Mesenchymal stem cell (in vitro differentiated cells and primary cell): ENCODE measurements at regions not wholly inside any gene's neighbourhood (a gene's known extent, or its start where the extent isn't known, plus 50 kb on each side); places are given as distances from the start of the nearest gene placed in this dataset.

Experiments used
- DNase-seq: peaks from one replicate; pipeline ENCODE4 v3.0.0-alpha.2; 2013
- H2AFZ ChIP-seq: one replicate; pipeline ENCODE4 v1.6.1; 2013; ENCODE audit warnings: low read depth, mild to moderate bottlenecking, control low read depth, inconsistent platforms, low read length, moderate library complexity
- H2AK5ac ChIP-seq: 2 replicates; pipeline ENCODE4 v1.6.1; 2013; ENCODE audit warnings: low read length, moderate library complexity, mild to moderate bottlenecking, inconsistent platforms; ENCODE audit not compliant: severe bottlenecking
- H2BK120ac ChIP-seq: one replicate; pipeline ENCODE4 v1.6.1; 2013; ENCODE audit warnings: low read depth, mild to moderate bottlenecking, inconsistent platforms, low read length, moderate library complexity
- H2BK12ac ChIP-seq, 2 experiments: one replicate each; pipeline ENCODE4 v1.6.1; 2013; ENCODE audit warnings: inconsistent platforms in 2 of 2, low read length in 2 of 2, mild to moderate bottlenecking in 2 of 2, moderate library complexity in 2 of 2, control low read depth in 1 of 2
- H2BK15ac ChIP-seq: one replicate; pipeline ENCODE4 v1.6.1; 2013; ENCODE audit warnings: mild to moderate bottlenecking, low read depth, inconsistent platforms; ENCODE audit not compliant: poor library complexity, severe bottlenecking
- H2BK5ac ChIP-seq: 2 replicates; pipeline ENCODE4 v1.6.1; 2013; ENCODE audit warnings: low read depth, mild to moderate bottlenecking, low read length, control low read depth, inconsistent platforms; ENCODE audit not compliant: poor library complexity, severe bottlenecking
- H3K14ac ChIP-seq, 2 experiments: one replicate each; pipeline ENCODE4 v1.6.1; 2013; ENCODE audit warnings: inconsistent platforms in 2 of 2, low read length in 2 of 2, control low read depth in 1 of 2, mild to moderate bottlenecking in 1 of 2, moderate library complexity in 1 of 2
- H3K18ac ChIP-seq, 2 experiments: one replicate each; pipeline ENCODE4 v1.6.1; 2013; ENCODE audit warnings: inconsistent platforms in 2 of 2, low read length in 2 of 2, control low read depth in 1 of 2, low read depth in 1 of 2, mild to moderate bottlenecking in 1 of 2
- H3K23ac ChIP-seq, 2 experiments: one replicate each; pipeline ENCODE4 v1.6.1; 2013; ENCODE audit warnings: inconsistent platforms in 2 of 2, low read length in 2 of 2, mild to moderate bottlenecking in 2 of 2, moderate library complexity in 2 of 2, control low read depth in 1 of 2
- H3K27ac ChIP-seq: 2 replicates; pipeline ENCODE4 v1.5.1; 2013; ENCODE audit warnings: mild to moderate bottlenecking, moderate library complexity, low read length, control low read depth, inconsistent platforms; ENCODE audit not compliant: poor library complexity, severe bottlenecking
- H3K27me3 ChIP-seq, 2 experiments: 2 replicates each; pipeline versions ENCODE4 v1.6.1 to v1.7.0; 2013; ENCODE audit warnings: low read length in 2 of 2, mild to moderate bottlenecking in 2 of 2, moderate library complexity in 2 of 2, control low read depth in 1 of 2, inconsistent platforms in 1 of 2; ENCODE audit not compliant: control insufficient read depth in 1 of 2, insufficient read depth in 1 of 2
- H3K36me3 ChIP-seq, 2 experiments: 2 replicates each; pipeline versions ENCODE4 v1.6.1 to v1.7.0; 2013; ENCODE audit warnings: low read length in 2 of 2, control low read depth in 1 of 2, inconsistent platforms in 1 of 2, low read depth in 1 of 2, mild to moderate bottlenecking in 1 of 2; ENCODE audit not compliant: insufficient read depth in 2 of 2, control insufficient read depth in 1 of 2
- H3K4ac ChIP-seq, 2 experiments: one replicate each; pipeline ENCODE4 v1.6.1; 2013; ENCODE audit warnings: inconsistent platforms in 2 of 2, low read length in 2 of 2, mild to moderate bottlenecking in 2 of 2, moderate library complexity in 2 of 2, control low read depth in 1 of 2, low read depth in 1 of 2
- H3K4me1 ChIP-seq: 2 replicates; pipeline ENCODE4 v1.6.1; 2013; ENCODE audit warnings: low read depth, low read length, control low read depth; ENCODE audit not compliant: control insufficient read depth, insufficient read depth
- H3K4me2 ChIP-seq: 2 replicates; pipeline ENCODE4 v1.6.1; 2013; ENCODE audit warnings: low read length, mild to moderate bottlenecking, inconsistent platforms; ENCODE audit not compliant: poor library complexity, severe bottlenecking
- H3K4me3 ChIP-seq, 2 experiments: 2 replicates each; pipeline versions ENCODE4 v1.5.1 to v1.7.0; 2013; ENCODE audit warnings: low read length in 2 of 2, mild to moderate bottlenecking in 2 of 2, control low read depth in 1 of 2, low read depth in 1 of 2; ENCODE audit not compliant: insufficient read depth in 1 of 2
- H3K79me1 ChIP-seq: replicated peaks from 2 replicates; pipeline ENCODE4 v1.6.1; 2013; ENCODE audit warnings: mild to moderate bottlenecking, control low read depth, low read length, inconsistent platforms; ENCODE audit not compliant: poor library complexity, severe bottlenecking
- H3K9ac ChIP-seq: 2 replicates; pipeline ENCODE4 v1.7.0; 2013; ENCODE audit warnings: mild to moderate bottlenecking, low read length, moderate library complexity
- H3K9me3 ChIP-seq: 2 replicates; pipeline ENCODE4 v1.7.0; 2013; ENCODE audit warnings: mild to moderate bottlenecking, low read length; ENCODE audit not compliant: control insufficient read depth
- H4K8ac ChIP-seq: one replicate; pipeline ENCODE4 v1.6.1; 2013; ENCODE audit warnings: inconsistent platforms, mild to moderate bottlenecking, low read length, moderate library complexity
- H4K91ac ChIP-seq: one replicate; pipeline ENCODE4 v1.6.1; 2013; ENCODE audit warnings: mild to moderate bottlenecking, low read length, inconsistent platforms
- WGBS: methylation state at CpG from one replicate; pipeline ENCODE4 v1.1.7; 2013; ENCODE audit warnings: mixed read lengths; 5-methylcytosine and 5-hydroxymethylcytosine counted together

DNA sequence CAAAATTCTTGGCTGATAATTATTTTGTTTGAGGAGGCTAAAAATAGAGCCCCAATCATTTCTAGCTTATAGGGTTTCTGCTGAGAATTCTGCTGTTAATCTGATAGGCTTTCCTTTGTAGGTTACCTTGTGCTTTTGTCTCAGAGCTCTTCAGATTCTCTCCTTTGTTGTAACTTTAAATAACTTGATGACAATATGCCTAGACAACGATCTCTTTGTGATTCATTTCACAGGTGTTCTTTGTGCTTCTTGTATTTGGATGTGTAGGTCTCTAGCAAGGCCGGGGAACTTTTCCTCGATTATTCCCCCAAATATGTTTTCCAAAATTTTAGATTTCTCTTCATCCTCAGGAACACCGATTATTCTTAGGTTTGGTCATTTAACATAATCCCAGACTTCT, 376.5 kb upstream of the MAN1A1 start:
- Histone ChIP-seq H4K8ac (no peak overlapping the region), H3K4ac (no peak overlapping the region), H3K79me1 (no peaks in the 10 kb centered on the region), H3K27ac (no peak overlapping the region), H2AK5ac (no peak overlapping the region), H3K23ac (no peak overlapping the region), H3K9me3 (no peaks in the 10 kb centered on the region), H3K18ac (no peak overlapping the region), H3K4me3 (no peak overlapping the region), H3K4me2 (no peak overlapping the region), H2AFZ (no peak overlapping the region), H2BK15ac (no peak overlapping the region), H3K4me1 (no peaks in the 10 kb centered on the region), H3K36me3 (no peaks in the 10 kb centered on the region), H3K14ac (no peak overlapping the region), H2BK12ac (no peak overlapping the region), H3K27me3 (no peaks in the 10 kb centered on the region), H2BK5ac (no peak overlapping the region), H3K9ac (no peak overlapping the region), H2BK120ac (no peak overlapping the region), H4K91ac (no peak overlapping the region)
- WGBS = no CpG with 5 or more reads among the region's 4 CpGs
- DNase-seq = no peak

DNA sequence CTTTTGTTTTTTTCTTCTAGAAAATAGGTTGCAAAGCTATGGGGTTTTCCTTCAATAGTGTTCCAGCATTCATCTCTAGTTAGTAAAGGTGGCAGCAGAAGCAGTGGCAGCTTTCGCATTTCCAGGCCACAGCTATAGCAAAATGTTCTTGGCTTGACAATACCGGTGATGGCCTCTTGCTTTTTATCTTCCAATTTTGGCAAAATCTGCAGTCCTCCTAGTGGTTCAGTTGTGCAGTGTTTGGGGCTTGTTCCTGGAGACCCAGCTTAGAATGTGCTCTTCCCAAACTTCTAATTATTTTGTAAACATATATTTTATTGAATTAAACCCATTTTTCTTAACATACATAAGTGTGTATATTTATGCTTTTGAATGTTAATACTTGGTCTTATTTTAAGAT, 370.6 kb upstream of the MAN1A1 start:
- Histone ChIP-seq H2BK5ac (no peak overlapping the region), H3K36me3 (no peaks in the 10 kb centered on the region), H2BK15ac (no peak overlapping the region), H3K79me1 (no peaks in the 10 kb centered on the region), H3K4me1 (no peaks in the 10 kb centered on the region), H3K4me2 (no peak overlapping the region), H3K18ac (no peak overlapping the region), H3K14ac (no peak overlapping the region), H3K27me3 (no peaks in the 10 kb centered on the region), H3K23ac (no peak overlapping the region), H2AK5ac (no peak overlapping the region), H3K4me3 (no peak overlapping the region), H3K9me3 (no peaks in the 10 kb centered on the region), H3K9ac (no peak overlapping the region), H4K8ac (no peak overlapping the region), H4K91ac (no peak overlapping the region), H2BK12ac (no peak overlapping the region), H2AFZ (no peak overlapping the region), H3K27ac (no peak overlapping the region), H2BK120ac (no peak overlapping the region), H3K4ac (no peak overlapping the region)
- peak; percentile 16 for DNase-seq
- 100% methylated on average over 2 of the region's 2 CpGs for WGBS

DNA sequence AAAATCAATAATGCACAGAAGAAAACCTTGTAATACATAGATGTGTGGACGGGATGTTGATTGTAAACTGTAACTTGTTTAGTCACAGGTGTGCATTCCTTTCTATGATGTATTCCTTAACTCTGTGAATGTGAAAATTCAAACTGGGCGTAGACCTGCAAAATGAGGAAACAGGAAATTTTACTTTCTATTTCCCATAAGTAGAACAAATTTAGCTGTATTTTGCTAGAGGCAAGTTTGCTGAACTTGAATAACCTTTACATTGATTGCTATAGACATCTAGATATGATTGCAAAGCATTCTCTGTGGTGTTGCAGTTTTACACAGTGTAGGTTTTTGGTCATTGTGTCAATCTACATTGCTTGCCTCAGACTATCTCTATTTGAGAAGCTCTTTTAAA, 368.4 kb upstream of the MAN1A1 start:
- H3K4me2 ChIP-seq = no peak overlapping the region
- no peaks in the 10 kb centered on the region for H3K9me3 ChIP-seq
- no peaks in the 10 kb centered on the region for H3K4me1 ChIP-seq
- no peak overlapping the region for H2BK5ac ChIP-seq
- H3K4me3 ChIP-seq = no peak overlapping the region
- no peak overlapping the region for H3K14ac ChIP-seq
- H3K23ac ChIP-seq = no peak overlapping the region
- no peak overlapping the region for H3K18ac ChIP-seq
- no peak overlapping the region for H2AK5ac ChIP-seq
- WGBS = 50% methylated on average over 1 of the region's 2 CpGs
- H3K9ac ChIP-seq = no peak overlapping the region
- no peak overlapping the region for H3K27ac ChIP-seq
- no peaks in the 10 kb centered on the region for H3K36me3 ChIP-seq
- H4K8ac ChIP-seq = no peak overlapping the region
- H3K79me1 ChIP-seq = no peaks in the 10 kb centered on the region
- no peak overlapping the region for H2BK12ac ChIP-seq
- H2AFZ ChIP-seq = no peak overlapping the region
- H2BK120ac ChIP-seq = no peak overlapping the region
- no peak for DNase-seq
- no peak overlapping the region for H3K4ac ChIP-seq
- no peak overlapping the region for H2BK15ac ChIP-seq
- no peak overlapping the region for H4K91ac ChIP-seq
- no peaks in the 10 kb centered on the region for H3K27me3 ChIP-seq

DNA sequence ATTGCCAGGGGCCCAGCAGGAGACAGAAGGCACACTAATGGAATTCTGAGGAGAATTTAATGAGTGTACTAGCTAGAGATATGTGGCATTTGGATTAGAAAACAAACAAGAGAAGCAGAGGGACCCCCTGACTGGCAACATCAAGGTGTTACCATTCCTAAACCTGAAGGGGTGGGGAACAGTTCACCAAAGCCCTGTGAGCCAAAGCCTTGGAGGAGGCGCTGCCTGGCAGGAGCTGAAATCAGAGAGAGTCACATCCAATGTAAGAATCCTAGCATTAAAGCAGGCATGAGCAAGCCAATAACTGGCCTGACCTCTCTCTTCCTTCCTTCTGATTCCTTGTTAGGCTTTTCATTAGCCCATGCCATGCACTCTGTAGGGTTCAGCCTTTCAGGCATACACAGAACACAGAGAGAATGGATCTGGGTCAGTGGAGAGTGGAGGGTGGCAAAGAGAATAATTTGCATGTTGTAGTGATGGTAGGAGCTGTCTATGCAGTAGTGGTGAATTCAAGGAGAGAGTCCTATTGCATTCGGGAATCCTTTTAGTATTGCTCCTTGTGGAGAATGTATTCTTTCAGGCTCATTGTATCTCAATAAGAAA, 367.2 kb upstream of the MAN1A1 start:
- H3K9me3 ChIP-seq = no peaks in the 10 kb centered on the region
- H2AFZ ChIP-seq = no peak overlapping the region
- no peak for DNase-seq
- no peak overlapping the region for H3K4me3 ChIP-seq
- no peaks in the 10 kb centered on the region for H3K4me1 ChIP-seq
- no peaks in the 10 kb centered on the region for H3K79me1 ChIP-seq
- H3K4ac ChIP-seq = no peak overlapping the region
- H4K91ac ChIP-seq = no peak overlapping the region
- no peak overlapping the region for H2BK12ac ChIP-seq
- no peak overlapping the region for H3K9ac ChIP-seq
- no peak overlapping the region for H4K8ac ChIP-seq
- no peak overlapping the region for H3K4me2 ChIP-seq
- H3K14ac ChIP-seq = no peak overlapping the region
- no peak overlapping the region for H2BK15ac ChIP-seq
- 100% methylated on average over 1 of the region's 2 CpGs for WGBS
- H3K23ac ChIP-seq = no peak overlapping the region
- H2BK5ac ChIP-seq = no peak overlapping the region
- H3K18ac ChIP-seq = no peak overlapping the region
- no peaks in the 10 kb centered on the region for H3K27me3 ChIP-seq
- no peak overlapping the region for H2BK120ac ChIP-seq
- H2AK5ac ChIP-seq = no peak overlapping the region
- no peaks in the 10 kb centered on the region for H3K36me3 ChIP-seq
- no peak overlapping the region for H3K27ac ChIP-seq
